Glutamatergic neuron (in vitro differentiated cells): ENCODE measurements at regions not wholly inside any gene's neighbourhood (a gene's known extent, or its start where the extent isn't known, plus 50 kb on each side); places are given as distances from the start of the nearest gene placed in this dataset.

Source experiments
- DNase-seq: peaks from one replicate; pipeline ENCODE4 v3.0.0; 2022
- H3K27ac Mint-ChIP-seq: one replicate; pipeline ENCODE4 v1.8.0; 2020; ENCODE audit warnings: mild to moderate bottlenecking, mixed read lengths, inconsistent platforms; ENCODE audit not compliant: unreplicated experiment
- H3K27me3 Mint-ChIP-seq: one replicate; pipeline ENCODE4 v1.8.0; 2020; ENCODE audit warnings: mild to moderate bottlenecking, moderate library complexity, mixed read lengths, inconsistent platforms; ENCODE audit not compliant: unreplicated experiment
- H3K36me3 Mint-ChIP-seq: one replicate; pipeline ENCODE4 v1.8.0; 2020; ENCODE audit warnings: mild to moderate bottlenecking, mixed read lengths, inconsistent platforms; ENCODE audit not compliant: unreplicated experiment
- H3K4me1 Mint-ChIP-seq: one replicate; pipeline ENCODE4 v1.8.0; 2020; ENCODE audit warnings: mild to moderate bottlenecking, low read depth, mixed read lengths, inconsistent platforms; ENCODE audit not compliant: unreplicated experiment
- H3K4me3 Mint-ChIP-seq: one replicate; pipeline ENCODE4 v1.8.0; 2020; ENCODE audit warnings: mild to moderate bottlenecking, mixed read lengths, inconsistent platforms; ENCODE audit not compliant: unreplicated experiment
- H3K9me3 Mint-ChIP-seq: one replicate; pipeline ENCODE4 v1.8.0; 2020; ENCODE audit warnings: mild to moderate bottlenecking, moderate library complexity, mixed read lengths, inconsistent platforms; ENCODE audit not compliant: unreplicated experiment
- TF ChIP-seq, protein P1 (sequence below): fragments of 200-600 bp; sonication (generic); IDR thresholded peaks from one replicate; pipeline ENCODE4 v1.5.0; 2021; ENCODE audit not compliant: partially characterized antibody, unreplicated experiment

DNA sequence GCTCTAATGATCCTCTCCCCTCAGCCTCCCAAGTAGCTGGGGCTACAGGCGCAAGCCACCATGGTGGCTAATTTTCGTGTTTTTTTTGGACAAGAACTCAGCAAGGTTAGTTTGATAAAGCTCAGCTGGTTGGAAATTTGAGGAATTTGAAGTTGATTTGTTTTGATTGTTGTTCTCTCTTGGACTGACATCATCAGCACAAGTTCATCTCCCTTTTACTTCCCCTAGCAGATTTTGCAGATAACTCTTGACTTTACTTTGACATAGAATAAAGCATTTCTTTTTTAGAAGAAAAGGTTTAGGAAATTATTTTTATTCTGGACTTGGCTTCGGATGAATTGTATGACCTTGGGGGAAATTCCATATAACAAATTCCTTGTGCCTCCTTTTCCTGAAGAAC, 74.9 kb upstream of the DLX2 start:
- Mint-ChIP-seq H3K27ac (no peak overlapping the region), H3K4me1 (no peaks in the 10 kb centered on the region), H3K4me3 (no peak overlapping the region), H3K36me3 (no peaks in the 10 kb centered on the region), H3K27me3 (peaks cover 3% of the 10 kb centered on the region), H3K9me3 (peaks cover 3% of the 10 kb centered on the region)
- TF ChIP-seq, protein P1, sequence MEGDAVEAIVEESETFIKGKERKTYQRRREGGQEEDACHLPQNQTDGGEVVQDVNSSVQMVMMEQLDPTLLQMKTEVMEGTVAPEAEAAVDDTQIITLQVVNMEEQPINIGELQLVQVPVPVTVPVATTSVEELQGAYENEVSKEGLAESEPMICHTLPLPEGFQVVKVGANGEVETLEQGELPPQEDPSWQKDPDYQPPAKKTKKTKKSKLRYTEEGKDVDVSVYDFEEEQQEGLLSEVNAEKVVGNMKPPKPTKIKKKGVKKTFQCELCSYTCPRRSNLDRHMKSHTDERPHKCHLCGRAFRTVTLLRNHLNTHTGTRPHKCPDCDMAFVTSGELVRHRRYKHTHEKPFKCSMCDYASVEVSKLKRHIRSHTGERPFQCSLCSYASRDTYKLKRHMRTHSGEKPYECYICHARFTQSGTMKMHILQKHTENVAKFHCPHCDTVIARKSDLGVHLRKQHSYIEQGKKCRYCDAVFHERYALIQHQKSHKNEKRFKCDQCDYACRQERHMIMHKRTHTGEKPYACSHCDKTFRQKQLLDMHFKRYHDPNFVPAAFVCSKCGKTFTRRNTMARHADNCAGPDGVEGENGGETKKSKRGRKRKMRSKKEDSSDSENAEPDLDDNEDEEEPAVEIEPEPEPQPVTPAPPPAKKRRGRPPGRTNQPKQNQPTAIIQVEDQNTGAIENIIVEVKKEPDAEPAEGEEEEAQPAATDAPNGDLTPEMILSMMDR: no peak
- no peak for DNase-seq

DNA sequence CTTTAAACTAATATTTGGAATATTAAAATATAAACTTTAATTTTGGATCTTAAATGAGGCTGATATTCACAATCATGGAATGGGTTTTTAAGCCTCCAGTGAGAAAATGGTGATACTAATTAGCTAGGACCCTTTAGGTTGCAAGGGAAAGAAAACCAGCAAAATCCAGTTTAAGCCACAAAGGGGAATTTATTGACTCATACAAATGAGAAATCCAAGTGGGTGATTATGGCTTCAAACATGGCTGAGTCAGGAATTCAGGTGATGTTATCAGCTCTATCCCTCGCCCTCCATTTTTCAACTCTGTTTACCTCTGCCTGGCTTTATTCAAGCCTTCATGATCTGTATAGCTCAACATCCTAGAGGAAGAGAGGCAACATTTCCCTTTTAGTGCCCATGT, 75.3 kb upstream of the DLX2 start:
- TF ChIP-seq, protein P1: no peak

DNA sequence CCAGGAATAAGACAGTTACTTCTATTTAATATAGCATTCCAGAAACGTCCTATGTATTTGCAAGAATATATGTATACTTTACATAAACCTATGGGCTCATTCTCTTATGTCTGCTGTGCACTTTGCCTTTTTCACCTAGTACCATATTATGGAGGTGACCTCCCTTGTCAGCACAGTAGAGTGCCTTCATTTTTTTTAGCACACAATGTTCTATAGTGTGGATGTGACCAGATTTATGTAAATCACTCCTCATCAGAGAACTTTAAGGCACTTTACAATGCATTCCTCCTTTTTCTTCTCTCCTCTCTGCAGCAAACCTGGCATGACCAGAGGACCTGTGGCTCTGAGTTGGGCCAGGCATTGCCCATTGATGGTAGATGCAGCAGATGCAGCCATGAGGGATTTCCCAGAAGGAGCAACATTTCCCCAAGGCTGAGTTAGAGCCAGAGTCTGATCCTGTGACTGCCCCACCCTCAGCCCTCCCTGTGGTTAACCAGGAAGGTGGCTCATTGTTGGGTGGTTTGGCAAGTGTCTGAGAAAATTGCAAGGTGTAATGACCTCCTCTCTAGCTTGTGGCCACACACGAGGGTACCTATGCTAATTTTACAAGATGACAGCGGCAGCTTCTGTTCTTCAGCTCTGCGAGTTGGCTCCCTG, 76.5 kb upstream of the DLX2 start:
- no peaks in the 10 kb centered on the region for H3K4me1 Mint-ChIP-seq
- TF ChIP-seq, protein P1: no peak
- no peak for DNase-seq
- H3K4me3 Mint-ChIP-seq: no peak overlapping the region
- peaks cover 3% of the 10 kb centered on the region for H3K9me3 Mint-ChIP-seq
- no peaks in the 10 kb centered on the region for H3K36me3 Mint-ChIP-seq
- no peak overlapping the region for H3K27ac Mint-ChIP-seq
- no peaks in the 10 kb centered on the region for H3K27me3 Mint-ChIP-seq

More for the DNA sequence above, 75.3 kb upstream of the DLX2 start:
- no peak for DNase-seq
- Mint-ChIP-seq H3K9me3 (peaks cover 3% of the 10 kb centered on the region), H3K4me3 (no peak overlapping the region), H3K27me3 (peaks cover 3% of the 10 kb centered on the region), H3K4me1 (no peaks in the 10 kb centered on the region), H3K36me3 (no peaks in the 10 kb centered on the region), H3K27ac (no peak overlapping the region)

DNA sequence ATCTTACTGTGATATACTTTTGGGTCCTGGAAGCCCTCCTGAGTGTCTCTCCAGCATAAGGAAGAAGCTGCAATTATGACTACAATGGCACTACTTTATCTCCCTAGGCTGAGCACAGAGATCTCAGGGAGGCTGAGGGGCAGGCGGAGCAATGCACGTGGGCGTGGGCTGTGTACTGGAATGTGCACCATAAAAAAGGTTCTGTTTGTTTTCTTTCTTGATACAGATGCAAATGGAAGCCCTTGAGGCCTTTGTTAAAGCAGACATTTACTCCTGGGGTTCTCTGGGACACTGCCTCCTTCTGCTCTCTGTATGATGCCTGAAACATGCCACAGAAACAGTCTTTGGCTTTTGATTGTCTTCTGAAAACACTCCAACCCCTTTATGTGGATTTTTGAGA, 79.1 kb upstream of the DLX2 start:
- Mint-ChIP-seq H3K9me3 (peaks cover 3% of the 10 kb centered on the region), H3K27me3 (no peaks in the 10 kb centered on the region), H3K27ac (no peak overlapping the region), H3K4me3 (no peak overlapping the region), H3K4me1 (no peaks in the 10 kb centered on the region), H3K36me3 (no peaks in the 10 kb centered on the region)
- DNase-seq: no peak
- TF ChIP-seq, protein P1: no peak

DNA sequence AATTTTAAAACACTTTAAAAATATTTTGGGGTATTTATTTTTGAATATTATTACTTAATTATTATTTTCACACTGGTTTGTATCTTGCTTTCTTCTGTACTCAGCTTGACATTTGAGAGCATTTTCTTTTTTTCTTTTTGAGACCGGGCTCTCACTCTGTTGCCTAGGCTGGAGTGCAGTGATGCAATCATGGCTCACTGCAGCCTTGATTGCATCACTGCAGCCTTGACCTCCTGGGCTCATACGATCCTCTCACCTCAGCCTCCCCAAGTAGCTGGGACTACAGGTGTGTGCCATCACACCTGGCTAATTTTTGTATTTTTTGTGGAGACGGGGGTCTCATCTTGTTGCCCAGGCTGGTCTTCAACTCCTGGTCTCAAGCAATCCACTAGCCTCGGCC, 79.9 kb upstream of the DLX2 start:
- H3K4me3 Mint-ChIP-seq: no peak overlapping the region
- no peaks in the 10 kb centered on the region for H3K27me3 Mint-ChIP-seq
- H3K4me1 Mint-ChIP-seq: no peaks in the 10 kb centered on the region
- H3K36me3 Mint-ChIP-seq: no peaks in the 10 kb centered on the region
- DNase-seq: no peak
- H3K27ac Mint-ChIP-seq: no peak overlapping the region
- peaks cover 3% of the 10 kb centered on the region for H3K9me3 Mint-ChIP-seq
- TF ChIP-seq, protein P1: no peak
